Limb (tissue), 2 donors: ENCODE measurements at regions not wholly inside any gene's neighbourhood (a gene's known extent, or its start where the extent isn't known, plus 50 kb on each side); places are given as distances from the start of the nearest gene placed in this dataset.

Source experiments
- DNase-seq, 2 donors: peaks; one replicate each; pipeline ENCODE4 v3.0.0-alpha.2; 2016; ENCODE audit errors: extremely low spot score in 2 of 2

GRCh38 chr14:93870377-93870776, 56.8 kb upstream of the FAM181A start:
- DNase-seq: no peak

GRCh38 chr14:93869427-93869826, 57.7 kb upstream of the FAM181A start:
- DNase-seq: no peak

GRCh38 chr14:93868165-93868564, 59.0 kb upstream of the FAM181A start:
- DNase-seq: no peak

- no peak for DNase-seq
These were observed 64.9 kb upstream of the FAM181A start for GRCh38 chr14:93862265-93862664.

GRCh38 chr14:93861836-93862235, 65.3 kb upstream of the FAM181A start:
- no peak for DNase-seq

GRCh38 chr14:93859957-93860356, 67.2 kb upstream of the FAM181A start:
- peak; percentile 71 to 73 for DNase-seq

- DNase-seq: no peak
These were observed 68.2 kb upstream of the FAM181A start for GRCh38 chr14:93858896-93859295.

- no peak for DNase-seq
These were observed 69.4 kb upstream of the PRIMA1 start for GRCh38 chr14:93857500-93858283.

GRCh38 chr14:93857081-93857480, 68.8 kb upstream of the PRIMA1 start:
- DNase-seq: no peak

GRCh38 chr14:93855737-93856136, 67.5 kb upstream of the PRIMA1 start:
- DNase-seq: no peak

- DNase-seq: no peak
These were observed 59.2 kb upstream of the PRIMA1 start for GRCh38 chr14:93847473-93847872.

GRCh38 chr14:93838238-93838637, 50.0 kb upstream of the PRIMA1 start:
- DNase-seq: no peak
